Parathyroid adenoma (tissue), 2 donors: ENCODE measurements at regions not wholly inside any gene's neighbourhood (a gene's known extent, or its start where the extent isn't known, plus 50 kb on each side); places are given as distances from the start of the nearest gene placed in this dataset.

Experiments used
- H2AFZ ChIP-seq: fragments of 300-600 bp; sonication (generic); one replicate; pipeline ENCODE4 v1.7.0; 2017; ENCODE audit warnings: antibody characterized with exemption, mild to moderate bottlenecking
- H3K27ac ChIP-seq: fragments of 300-600 bp; sonication (generic); one replicate; pipeline ENCODE4 v1.7.0; 2017
- H3K27me3 ChIP-seq: fragments of 300-600 bp; sonication (generic); one replicate; pipeline ENCODE4 v1.7.0; 2017; ENCODE audit warnings: low read length; ENCODE audit not compliant: control insufficient read depth, insufficient read depth
- H3K36me3 ChIP-seq: fragments of 300-600 bp; sonication (generic); one replicate; pipeline ENCODE4 v1.7.0; 2017; ENCODE audit warnings: low read length; ENCODE audit not compliant: control insufficient read depth, insufficient read depth
- H3K4me1 ChIP-seq: fragments of 300-600 bp; sonication (generic); one replicate; pipeline ENCODE4 v1.7.0; 2017; ENCODE audit warnings: control low read depth
- H3K4me2 ChIP-seq: fragments of 300-600 bp; sonication (generic); one replicate; pipeline ENCODE4 v1.7.0; 2017; ENCODE audit warnings: low read length
- H3K4me3 ChIP-seq: fragments of 300-600 bp; sonication (generic); one replicate; pipeline ENCODE4 v1.7.0; 2017; ENCODE audit warnings: low read depth, low read length
- H3K79me2 ChIP-seq: fragments of 300-600 bp; sonication (generic); one replicate; pipeline ENCODE4 v1.7.0; 2017; ENCODE audit warnings: control low read depth
- H3K9ac ChIP-seq: fragments of 300-600 bp; sonication (generic); one replicate; pipeline ENCODE4 v1.7.0; 2017; ENCODE audit warnings: mild to moderate bottlenecking
- H3K9me3 ChIP-seq: fragments of 300-600 bp; sonication (generic); one replicate; pipeline ENCODE4 v1.7.0; 2017; ENCODE audit warnings: low read length; ENCODE audit not compliant: control insufficient read depth
- TF ChIP-seq, protein P1 (sequence below): fragments of 300-600 bp; sonication (generic); IDR thresholded peaks from one replicate; pipeline ENCODE4 v1.7.0; 2017; ENCODE audit warnings: antibody characterized with exemption, mild to moderate bottlenecking
- donor health status: primary hyperparathyroidism.

DNA sequence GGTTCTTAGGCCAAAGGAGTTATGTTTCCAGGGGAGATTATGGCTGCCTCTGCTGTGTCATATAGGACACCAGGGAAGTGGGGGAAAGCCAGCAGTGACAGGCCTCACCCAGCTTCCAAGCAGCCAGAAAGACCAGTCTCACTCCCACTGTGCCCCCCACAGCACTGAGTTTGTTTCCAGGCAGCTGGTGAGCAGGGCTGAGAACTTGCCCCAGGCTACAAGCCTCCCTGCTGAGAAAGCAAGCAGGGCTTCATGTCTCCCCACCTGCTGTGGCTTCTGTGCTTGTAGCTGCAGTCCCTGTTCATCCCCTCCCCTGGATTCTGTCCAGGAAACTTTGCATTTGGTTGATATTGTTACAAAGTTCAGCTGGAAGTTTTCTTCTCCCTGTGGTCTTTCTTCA, 376.3 kb downstream of the PDCD6IP start:
- Histone ChIP-seq H3K4me1 (no peaks in the 10 kb centered on the region), H3K9me3 (no peaks in the 10 kb centered on the region), H3K4me2 (no peak overlapping the region), H3K9ac (no peak overlapping the region), H3K4me3 (no peak overlapping the region), H2AFZ (no peak overlapping the region), H3K27ac (no peak overlapping the region), H3K27me3 (no peaks in the 10 kb centered on the region), H3K79me2 (no peaks in the 10 kb centered on the region), H3K36me3 (no peaks in the 10 kb centered on the region)
- TF ChIP-seq, protein P1, sequence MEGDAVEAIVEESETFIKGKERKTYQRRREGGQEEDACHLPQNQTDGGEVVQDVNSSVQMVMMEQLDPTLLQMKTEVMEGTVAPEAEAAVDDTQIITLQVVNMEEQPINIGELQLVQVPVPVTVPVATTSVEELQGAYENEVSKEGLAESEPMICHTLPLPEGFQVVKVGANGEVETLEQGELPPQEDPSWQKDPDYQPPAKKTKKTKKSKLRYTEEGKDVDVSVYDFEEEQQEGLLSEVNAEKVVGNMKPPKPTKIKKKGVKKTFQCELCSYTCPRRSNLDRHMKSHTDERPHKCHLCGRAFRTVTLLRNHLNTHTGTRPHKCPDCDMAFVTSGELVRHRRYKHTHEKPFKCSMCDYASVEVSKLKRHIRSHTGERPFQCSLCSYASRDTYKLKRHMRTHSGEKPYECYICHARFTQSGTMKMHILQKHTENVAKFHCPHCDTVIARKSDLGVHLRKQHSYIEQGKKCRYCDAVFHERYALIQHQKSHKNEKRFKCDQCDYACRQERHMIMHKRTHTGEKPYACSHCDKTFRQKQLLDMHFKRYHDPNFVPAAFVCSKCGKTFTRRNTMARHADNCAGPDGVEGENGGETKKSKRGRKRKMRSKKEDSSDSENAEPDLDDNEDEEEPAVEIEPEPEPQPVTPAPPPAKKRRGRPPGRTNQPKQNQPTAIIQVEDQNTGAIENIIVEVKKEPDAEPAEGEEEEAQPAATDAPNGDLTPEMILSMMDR = no peak

DNA sequence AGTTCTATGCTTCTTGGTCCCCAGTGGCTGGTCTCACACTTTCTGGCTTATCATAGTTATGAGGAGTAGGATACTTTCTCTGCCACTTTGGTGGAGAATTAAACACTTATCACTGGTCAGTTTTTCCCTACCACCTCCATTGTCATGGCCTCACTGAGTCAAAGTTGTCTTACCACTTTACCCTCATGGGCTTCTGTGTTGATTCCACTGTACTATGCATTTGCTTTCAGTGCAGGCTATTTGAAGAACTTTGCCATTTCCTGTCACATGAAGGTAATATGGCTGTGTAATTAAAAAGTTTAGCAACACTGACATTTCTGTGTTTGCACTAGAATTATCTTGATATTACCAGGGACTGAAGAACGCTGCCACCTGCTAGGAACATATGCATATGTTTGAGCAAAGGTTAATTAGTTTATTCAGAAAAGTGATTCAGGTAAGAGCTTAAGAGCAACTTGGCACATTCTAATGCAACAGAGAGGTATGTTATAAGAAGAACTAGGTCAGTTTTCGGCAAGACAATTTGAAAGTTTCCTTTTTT, 377.3 kb downstream of the PDCD6IP start:
- Histone ChIP-seq H3K27me3 (no peaks in the 10 kb centered on the region), H3K27ac (no peak overlapping the region), H3K9ac (no peak overlapping the region), H3K36me3 (no peaks in the 10 kb centered on the region), H3K4me1 (no peaks in the 10 kb centered on the region), H2AFZ (no peak overlapping the region), H3K4me2 (no peak overlapping the region), H3K9me3 (no peaks in the 10 kb centered on the region), H3K4me3 (no peak overlapping the region), H3K79me2 (no peaks in the 10 kb centered on the region)
- TF ChIP-seq, protein P1 = no peak

GRCh38 chr3:34176723-34177122, 378.3 kb downstream of the PDCD6IP start:
- H3K9me3 ChIP-seq = no peaks in the 10 kb centered on the region
- no peak overlapping the region for H2AFZ ChIP-seq
- no peaks in the 10 kb centered on the region for H3K4me1 ChIP-seq
- no peaks in the 10 kb centered on the region for H3K27me3 ChIP-seq
- H3K79me2 ChIP-seq = no peaks in the 10 kb centered on the region
- TF ChIP-seq, protein P1 = no peak
- H3K4me2 ChIP-seq = no peak overlapping the region
- no peak overlapping the region for H3K27ac ChIP-seq
- H3K36me3 ChIP-seq = no peaks in the 10 kb centered on the region
- H3K9ac ChIP-seq = no peak overlapping the region
- no peak overlapping the region for H3K4me3 ChIP-seq

- Histone ChIP-seq H3K4me2 (no peak overlapping the region), H3K27me3 (no peaks in the 10 kb centered on the region), H3K27ac (no peak overlapping the region), H3K9me3 (no peaks in the 10 kb centered on the region), H3K4me1 (no peaks in the 10 kb centered on the region), H3K79me2 (no peaks in the 10 kb centered on the region), H3K4me3 (no peak overlapping the region), H3K36me3 (no peaks in the 10 kb centered on the region), H3K9ac (no peak overlapping the region), H2AFZ (no peak overlapping the region)
- TF ChIP-seq, protein P1 = no peak
Measured at GRCh38 chr3:34178415-34178814, 380.0 kb downstream of the PDCD6IP start.

- Histone ChIP-seq H3K4me1 (no peaks in the 10 kb centered on the region), H3K27ac (no peak overlapping the region), H2AFZ (no peak overlapping the region), H3K79me2 (no peaks in the 10 kb centered on the region), H3K9me3 (no peaks in the 10 kb centered on the region), H3K4me3 (no peak overlapping the region), H3K9ac (no peak overlapping the region), H3K27me3 (no peaks in the 10 kb centered on the region), H3K4me2 (no peak overlapping the region), H3K36me3 (no peaks in the 10 kb centered on the region)
- TF ChIP-seq, protein P1 = no peak
Measured at GRCh38 chr3:34179716-34180115, 381.3 kb downstream of the PDCD6IP start.
